Gastrocnemius medialis (tissue), 4 donors: ENCODE measurements at regions not wholly inside any gene's neighbourhood (a gene's known extent, or its start where the extent isn't known, plus 50 kb on each side); places are given as distances from the start of the nearest gene placed in this dataset.

Experiments
- ATAC-seq, 2 donors: fragments of 150-250 bp; one replicate each; pipeline ENCODE4 v1.9.1; 2016
- DNase-seq, 2 donors: peaks; one replicate each; pipeline ENCODE4 v3.0.0-alpha.2; 2019
- H3K27ac ChIP-seq, 4 donors: fragments of 200-600 bp; sonication (generic); 1 replicate in 1 of 4; 2 replicates in 3 of 4; pipeline ENCODE4 v1.5.1; 2016 to 2018; ENCODE audit warnings: mild to moderate bottlenecking in 2 of 4, moderate library complexity in 1 of 4
- H3K27me3 ChIP-seq, 3 donors: fragments of 200-600 bp; sonication (generic) in 2 of 3; 1 replicate in 1 of 3; 2 replicates in 2 of 3; pipeline versions ENCODE4 v1.5.1 to v1.6.0; 2016 to 2019; ENCODE audit warnings: mild to moderate bottlenecking in 1 of 3, moderate library complexity in 1 of 3
- H3K36me3 ChIP-seq, 2 donors: fragments of 200-600 bp; sonication (generic) in 1 of 2; one replicate each; pipeline ENCODE4 v1.5.1; 2017 to 2018
- H3K4me1 ChIP-seq, 2 donors: fragments of 200-600 bp; sonication (generic) in 1 of 2; one replicate each; pipeline ENCODE4 v1.5.1; 2016 to 2017; ENCODE audit warnings: mild to moderate bottlenecking in 2 of 2
- H3K4me3 ChIP-seq, 4 donors: fragments of 200-600 bp; sonication (generic) in 3 of 4; 1 replicate in 1 of 4; 2 replicates in 3 of 4; pipeline ENCODE4 v1.5.1; 2016 to 2019; ENCODE audit warnings: mild to moderate bottlenecking in 2 of 4
- H3K9me3 ChIP-seq, 3 donors: fragments of 200-600 bp; sonication (generic) in 2 of 3; 1 replicate in 1 of 3; 2 replicates in 2 of 3; pipeline ENCODE4 v1.5.1; 2016 to 2019
- POLR2A ChIP-seq, 2 donors: fragments of 450-650 bp; IDR thresholded peaks; one replicate each; pipeline ENCODE4 v1.6.1; 2017; ENCODE audit warnings: antibody characterized with exemption in 2 of 2, mild to moderate bottlenecking in 2 of 2, moderate library complexity in 2 of 2
- in situ Hi-C, 4 donors: fragments of 200-750 bp; cut with MboI; loops; one replicate each; pipeline versions ENCODE4 v1.15.0 to v1.8.0; 2017; ENCODE audit warnings: low sequenced_read_pairs in 4 of 4
- intact Hi-C: fragments of 100-400 bp; cut with DNase I; formaldehyde crosslinking; loops from one replicate; pipeline ENCODE4 v1.15.1; 2023; ENCODE audit warnings: low total_unique reads
- TF ChIP-seq, protein P1 (sequence below), 5 experiments: fragments of 450-650 bp in 3 of 5; fragments of 200-600 bp in 2 of 5; sonication (generic) in 2 of 5; IDR thresholded peaks in 4 of 5; conservative IDR thresholded peaks in 1 of 5; 1 replicate in 4 of 5; 2 replicates in 1 of 5; pipeline ENCODE4 v1.5.1; 2016 to 2019; ENCODE audit warnings: antibody characterized with exemption in 5 of 5, mild to moderate bottlenecking in 3 of 5, moderate library complexity in 3 of 5

DNA sequence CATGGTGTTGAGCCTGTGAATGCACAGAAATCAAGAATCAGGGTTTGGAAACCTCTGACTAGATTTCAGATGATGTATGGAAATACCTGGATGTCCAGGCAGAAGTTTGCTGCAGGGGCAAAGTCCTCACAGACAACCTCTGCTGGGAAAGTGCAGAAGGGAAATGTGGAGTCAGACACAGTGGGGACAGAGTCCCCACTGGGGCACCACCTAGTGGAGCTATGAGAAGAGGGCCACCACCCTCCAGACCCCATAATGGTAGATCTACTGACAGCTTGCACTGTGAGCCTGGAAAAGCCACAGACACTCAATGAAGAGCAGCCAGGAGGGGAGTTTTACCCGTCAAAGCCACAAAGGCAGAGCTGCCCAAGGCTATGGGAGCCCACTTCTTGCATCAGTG, 181.9 kb upstream of the SEMA6A start:
- DNase-seq = no peak
- in situ Hi-C loops (no loop called here), intact Hi-C loops (no loop called here)
- ATAC-seq = no peak
- Histone ChIP-seq H3K9me3 (no peaks in the 10 kb centered on the region), H3K36me3 (no peaks in the 10 kb centered on the region), H3K4me3 (no peak overlapping the region), H3K27me3 (no peaks in the 10 kb centered on the region), H3K4me1 (no peaks in the 10 kb centered on the region), H3K27ac (no peak overlapping the region)
- TF ChIP-seq, protein P1, sequence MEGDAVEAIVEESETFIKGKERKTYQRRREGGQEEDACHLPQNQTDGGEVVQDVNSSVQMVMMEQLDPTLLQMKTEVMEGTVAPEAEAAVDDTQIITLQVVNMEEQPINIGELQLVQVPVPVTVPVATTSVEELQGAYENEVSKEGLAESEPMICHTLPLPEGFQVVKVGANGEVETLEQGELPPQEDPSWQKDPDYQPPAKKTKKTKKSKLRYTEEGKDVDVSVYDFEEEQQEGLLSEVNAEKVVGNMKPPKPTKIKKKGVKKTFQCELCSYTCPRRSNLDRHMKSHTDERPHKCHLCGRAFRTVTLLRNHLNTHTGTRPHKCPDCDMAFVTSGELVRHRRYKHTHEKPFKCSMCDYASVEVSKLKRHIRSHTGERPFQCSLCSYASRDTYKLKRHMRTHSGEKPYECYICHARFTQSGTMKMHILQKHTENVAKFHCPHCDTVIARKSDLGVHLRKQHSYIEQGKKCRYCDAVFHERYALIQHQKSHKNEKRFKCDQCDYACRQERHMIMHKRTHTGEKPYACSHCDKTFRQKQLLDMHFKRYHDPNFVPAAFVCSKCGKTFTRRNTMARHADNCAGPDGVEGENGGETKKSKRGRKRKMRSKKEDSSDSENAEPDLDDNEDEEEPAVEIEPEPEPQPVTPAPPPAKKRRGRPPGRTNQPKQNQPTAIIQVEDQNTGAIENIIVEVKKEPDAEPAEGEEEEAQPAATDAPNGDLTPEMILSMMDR (IDR thresholded peaks at IDR 0.05 in 4 of 5, conservative IDR thresholded peaks at IDR 0.05 in 1 of 5) = no peak
- TF ChIP-seq POLR2A (IDR thresholded peaks at IDR 0.05) = no peak

DNA sequence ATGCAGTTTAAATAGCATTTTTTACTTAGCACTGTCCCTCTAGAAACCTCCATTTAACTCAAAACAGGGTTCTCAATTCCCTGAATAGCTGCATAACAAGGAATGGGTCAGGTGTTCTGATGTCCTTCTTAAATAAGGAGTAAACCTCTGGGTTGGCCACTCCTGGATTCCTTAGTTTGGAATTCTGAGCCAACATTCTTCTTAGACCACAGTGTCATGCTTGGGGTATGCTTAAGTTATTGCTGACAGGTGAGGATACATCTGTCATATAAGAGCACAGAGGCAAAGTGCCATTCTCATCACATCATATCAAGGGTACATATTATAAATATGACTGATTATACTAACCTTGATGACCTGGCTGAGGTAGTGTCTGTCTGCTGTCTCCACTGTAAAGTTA, 179.9 kb upstream of the SEMA6A start:
- no peak overlapping the region for H3K4me3 ChIP-seq
- intact Hi-C loops = no loop called here
- no peaks in the 10 kb centered on the region for H3K4me1 ChIP-seq
- no peak for ATAC-seq
- TF ChIP-seq, protein P1 (IDR thresholded peaks at IDR 0.05 in 4 of 5, conservative IDR thresholded peaks at IDR 0.05 in 1 of 5) = no peak
- no peak for TF ChIP-seq POLR2A (IDR thresholded peaks at IDR 0.05)
- in situ Hi-C loops = no loop called here
- DNase-seq = no peak
- H3K27ac ChIP-seq = no peak overlapping the region
- no peaks in the 10 kb centered on the region for H3K9me3 ChIP-seq
- no peaks in the 10 kb centered on the region for H3K27me3 ChIP-seq
- no peaks in the 10 kb centered on the region for H3K36me3 ChIP-seq

DNA sequence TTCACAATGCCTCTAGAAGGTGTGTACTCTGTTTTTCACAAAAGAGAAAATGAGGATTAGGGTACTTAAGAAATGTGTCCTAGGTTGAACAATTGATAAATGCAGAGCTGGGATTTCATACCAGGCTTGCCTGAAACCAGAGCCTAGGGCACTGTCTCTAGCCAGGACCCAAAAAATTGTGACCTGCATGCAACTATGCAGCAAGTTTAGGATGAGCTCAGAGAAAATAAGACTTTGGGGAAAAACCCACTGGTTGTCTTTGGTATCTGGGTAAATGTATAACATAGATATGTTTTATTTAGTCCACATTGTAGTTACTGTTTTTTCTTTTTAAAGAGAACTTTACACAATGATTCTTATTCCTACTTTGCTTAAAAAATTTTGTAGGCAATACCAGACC, 177.1 kb upstream of the SEMA6A start:
- no peak overlapping the region for H3K4me3 ChIP-seq
- no peak for TF ChIP-seq POLR2A (IDR thresholded peaks at IDR 0.05)
- TF ChIP-seq, protein P1 (IDR thresholded peaks at IDR 0.05 in 4 of 5, conservative IDR thresholded peaks at IDR 0.05 in 1 of 5) = no peak
- ATAC-seq (no peak), DNase-seq (no peak)
- no peaks in the 10 kb centered on the region for H3K4me1 ChIP-seq
- no peaks in the 10 kb centered on the region for H3K9me3 ChIP-seq
- no peak overlapping the region for H3K27ac ChIP-seq
- intact Hi-C loops (no loop called here), in situ Hi-C loops (no loop called here)
- no peaks in the 10 kb centered on the region for H3K27me3 ChIP-seq
- no peaks in the 10 kb centered on the region for H3K36me3 ChIP-seq

DNA sequence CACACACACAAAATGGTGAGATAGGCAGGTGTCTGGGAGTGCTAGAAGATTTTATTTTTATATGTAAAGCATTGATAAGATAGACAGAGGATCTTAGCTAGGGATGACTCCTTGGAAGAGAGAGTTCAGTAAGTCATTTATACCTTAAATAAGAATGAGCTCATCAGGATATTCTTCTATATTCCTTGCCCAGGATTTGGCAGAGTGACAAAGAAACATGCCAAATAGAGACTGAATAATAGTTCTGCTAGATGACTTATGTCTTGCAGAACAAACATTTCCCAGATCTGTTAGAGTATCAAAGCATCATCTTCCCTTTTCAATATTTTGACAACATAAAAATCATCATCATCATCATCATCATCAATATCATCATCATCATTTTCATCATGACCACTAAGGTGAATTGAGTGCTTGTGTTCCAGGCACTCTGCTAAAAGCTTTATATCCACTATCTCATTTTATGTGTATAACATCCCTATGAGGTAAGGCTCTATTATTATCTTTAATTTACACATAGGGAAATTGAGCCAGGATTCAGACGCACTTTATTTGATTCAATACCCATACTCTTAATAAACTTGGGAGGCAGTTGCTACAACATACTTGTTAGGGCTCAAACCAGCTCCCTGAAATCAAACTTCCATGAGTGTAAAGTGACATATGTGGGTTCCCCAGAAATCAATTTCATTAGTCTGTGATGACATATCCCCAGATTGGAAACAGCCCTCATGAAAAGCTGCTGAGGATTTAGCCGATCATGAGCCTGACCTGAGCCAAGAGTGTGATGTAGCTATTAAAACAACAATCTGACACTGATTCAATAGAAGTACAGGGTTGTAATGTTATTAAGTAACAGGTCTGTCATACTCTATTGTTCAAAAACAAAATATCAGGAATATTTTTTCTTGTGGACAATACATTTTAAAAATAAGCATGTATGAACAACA, 176.3 kb upstream of the SEMA6A start:
- in situ Hi-C loops (no loop called here), intact Hi-C loops (no loop called here)
- H3K9me3 ChIP-seq = no peaks in the 10 kb centered on the region
- no peaks in the 10 kb centered on the region for H3K4me1 ChIP-seq
- no peak overlapping the region for H3K27ac ChIP-seq
- H3K36me3 ChIP-seq = no peaks in the 10 kb centered on the region
- no peak for DNase-seq
- ATAC-seq = no peak
- no peaks in the 10 kb centered on the region for H3K27me3 ChIP-seq
- no peak overlapping the region for H3K4me3 ChIP-seq
- no peak for TF ChIP-seq POLR2A (IDR thresholded peaks at IDR 0.05)
- TF ChIP-seq, protein P1 (IDR thresholded peaks at IDR 0.05 in 4 of 5, conservative IDR thresholded peaks at IDR 0.05 in 1 of 5) = no peak
